Femur (tissue), 1 donor: ENCODE measurements at regions not wholly inside any gene's neighbourhood (a gene's known extent, or its start where the extent isn't known, plus 50 kb on each side); places are given as distances from the start of the nearest gene placed in this dataset.

Experiments
- DNase-seq: peaks from one replicate; pipeline ENCODE4 v3.0.0-alpha.2; 2017

DNA sequence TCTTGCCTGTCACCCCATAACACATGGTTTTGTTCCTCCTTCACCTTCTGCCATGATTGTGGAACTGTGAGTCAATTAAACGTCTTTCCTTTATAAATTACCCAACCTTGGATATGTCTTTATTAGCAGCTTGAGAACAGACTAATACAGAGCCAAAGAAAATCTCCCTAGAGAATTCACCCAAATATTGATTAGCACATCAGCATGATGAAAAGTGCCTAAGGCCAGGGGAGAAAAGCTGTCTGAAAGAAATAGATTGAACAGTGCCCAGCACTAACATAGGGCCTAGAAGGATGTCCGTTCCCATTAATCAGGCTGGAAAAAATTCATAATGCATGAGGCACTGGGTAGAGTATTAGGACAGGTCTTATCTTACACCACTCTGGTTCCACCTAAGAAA lies 111.9 kb upstream of the CALN1 start:
- no peak for DNase-seq

DNA sequence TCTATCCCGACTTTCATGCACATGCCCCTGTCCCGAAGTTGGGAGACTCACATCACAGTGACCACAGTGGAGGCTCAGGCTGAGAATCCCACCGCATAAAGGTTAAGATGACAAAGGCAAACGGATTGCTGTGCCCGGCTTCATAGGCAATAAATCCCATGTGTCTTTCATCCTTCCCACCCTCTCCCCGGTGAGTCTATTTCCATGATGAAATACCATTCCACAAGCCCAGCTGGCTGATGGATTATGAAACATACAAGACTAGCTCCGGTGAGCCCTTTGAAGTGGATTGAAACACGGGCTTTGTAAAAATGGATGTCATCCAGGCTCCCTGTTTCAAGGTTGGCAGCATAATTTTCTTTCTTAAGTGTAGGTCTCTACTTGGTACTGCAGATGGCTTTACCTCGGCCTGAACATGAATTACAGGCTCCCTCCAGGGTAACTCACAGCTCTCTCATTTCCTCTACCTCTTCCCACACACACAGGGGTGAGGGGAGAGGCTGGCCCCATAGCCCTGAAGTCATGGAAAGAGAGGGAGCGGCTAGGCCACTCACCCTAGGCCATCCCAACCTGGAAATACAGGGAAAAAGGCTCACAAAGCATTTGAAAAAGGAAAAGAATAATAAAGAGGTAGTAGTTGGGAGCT lies 92.0 kb upstream of the CALN1 start:
- DNase-seq: no peak

GRCh38 chr7:72503644-72504043 lies 91.5 kb upstream of the CALN1 start:
- DNase-seq: no peak

- no peak for DNase-seq
Observed at GRCh38 chr7:72494807-72495206, 82.7 kb upstream of the CALN1 start.

GRCh38 chr7:72493850-72494661 lies 81.9 kb upstream of the CALN1 start:
- peak; percentile 63 for DNase-seq

DNA sequence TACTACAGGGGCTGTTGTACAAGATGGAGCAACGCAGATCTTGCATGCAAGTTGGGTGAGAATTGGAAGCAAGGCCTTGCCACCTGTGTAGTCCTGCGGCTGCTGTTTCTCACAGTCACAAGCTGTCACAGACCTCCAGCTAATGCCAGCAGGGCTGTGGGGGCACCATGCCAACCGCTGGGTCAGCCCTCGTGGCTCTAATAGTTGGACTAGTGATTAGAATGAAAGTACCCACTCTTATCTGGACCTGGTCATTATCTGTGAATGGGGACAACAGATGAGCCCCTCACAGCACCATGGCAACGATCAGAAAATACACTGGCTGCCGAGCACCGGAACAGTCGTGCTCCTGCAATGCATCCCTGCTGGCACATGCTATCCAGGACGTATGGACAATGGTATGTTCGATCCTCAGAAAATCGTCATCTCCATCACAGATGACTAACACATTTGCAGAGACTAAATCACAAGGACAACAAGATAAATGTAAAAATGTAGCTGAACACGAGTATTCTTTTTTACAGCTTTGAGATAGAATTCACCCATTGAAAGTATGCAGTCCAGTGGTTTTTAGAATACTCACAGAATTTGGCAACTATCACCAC lies 80.4 kb upstream of the CALN1 start:
- DNase-seq: no peak

- DNase-seq: no peak
Observed at GRCh38 chr7:72490301-72490700, 78.2 kb upstream of the CALN1 start.

DNA sequence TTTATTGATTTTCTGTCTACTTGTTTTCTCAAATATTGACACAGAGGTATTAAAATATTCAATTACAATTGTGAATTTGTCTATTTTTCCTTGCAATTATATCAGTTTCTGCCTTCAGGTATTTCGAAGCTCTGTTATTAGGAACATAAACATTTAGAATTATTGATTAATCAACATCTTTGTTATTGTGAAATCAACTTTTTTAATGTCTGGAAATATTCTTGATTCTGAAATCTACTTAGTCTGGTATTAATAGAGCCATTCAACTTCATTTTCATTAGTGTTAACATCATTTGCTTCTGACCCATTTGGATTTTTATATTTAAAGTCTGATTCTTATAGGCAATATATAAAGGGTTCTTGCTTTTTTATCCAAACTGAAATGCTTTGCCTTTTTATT lies 69.8 kb upstream of the CALN1 start:
- DNase-seq: no peak

- no peak for DNase-seq
Observed at GRCh38 chr7:72476608-72477305, 64.6 kb upstream of the CALN1 start.

GRCh38 chr7:72467237-72467636 lies 55.1 kb upstream of the CALN1 start:
- DNase-seq: no peak

- DNase-seq: no peak
Observed at GRCh38 chr7:72466797-72467196, 54.7 kb upstream of the CALN1 start.

GRCh38 chr7:72465521-72465920 lies 53.4 kb upstream of the CALN1 start:
- DNase-seq: no peak

DNA sequence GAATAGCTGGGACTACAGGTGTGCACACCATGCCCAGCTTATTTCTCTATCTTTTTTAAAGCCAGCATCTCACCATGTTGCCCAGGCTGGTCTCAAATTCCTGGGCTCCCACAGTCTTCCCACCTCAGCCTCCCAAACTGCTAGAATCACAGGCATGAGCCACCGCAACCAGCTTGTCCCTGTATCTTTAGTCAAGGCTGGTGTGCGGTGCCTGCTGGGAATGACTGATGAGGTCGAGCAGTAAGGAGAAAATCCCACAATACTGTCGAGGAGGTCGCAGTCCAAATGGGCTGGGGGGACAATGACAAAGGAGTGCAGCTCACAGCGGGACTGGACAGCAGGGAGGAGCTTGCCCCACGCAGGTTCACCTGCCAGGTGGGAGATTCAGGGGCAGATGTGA lies 50.2 kb upstream of the CALN1 start:
- no peak for DNase-seq
